GM23248 (cell line): ENCODE measurements at regions not wholly inside any gene's neighbourhood (a gene's known extent, or its start where the extent isn't known, plus 50 kb on each side); places are given as distances from the start of the nearest gene placed in this dataset.

Experiments used
- EZH2 ChIP-seq: fragments of 200-600 bp; sonication (generic); IDR thresholded peaks from 2 replicates; pipeline ENCODE4 v1.6.1; 2018; ENCODE audit warnings: antibody characterized with exemption, mild to moderate bottlenecking; ENCODE audit not compliant: insufficient read depth, poor library complexity, severe bottlenecking
- EZH2phosphoT487 ChIP-seq: fragments of 200-600 bp; sonication (generic); IDR thresholded peaks from 2 replicates; pipeline ENCODE4 v1.6.1; 2018; ENCODE audit warnings: antibody characterized with exemption, moderate library complexity, mild to moderate bottlenecking, low read depth; ENCODE audit not compliant: insufficient read depth

DNA sequence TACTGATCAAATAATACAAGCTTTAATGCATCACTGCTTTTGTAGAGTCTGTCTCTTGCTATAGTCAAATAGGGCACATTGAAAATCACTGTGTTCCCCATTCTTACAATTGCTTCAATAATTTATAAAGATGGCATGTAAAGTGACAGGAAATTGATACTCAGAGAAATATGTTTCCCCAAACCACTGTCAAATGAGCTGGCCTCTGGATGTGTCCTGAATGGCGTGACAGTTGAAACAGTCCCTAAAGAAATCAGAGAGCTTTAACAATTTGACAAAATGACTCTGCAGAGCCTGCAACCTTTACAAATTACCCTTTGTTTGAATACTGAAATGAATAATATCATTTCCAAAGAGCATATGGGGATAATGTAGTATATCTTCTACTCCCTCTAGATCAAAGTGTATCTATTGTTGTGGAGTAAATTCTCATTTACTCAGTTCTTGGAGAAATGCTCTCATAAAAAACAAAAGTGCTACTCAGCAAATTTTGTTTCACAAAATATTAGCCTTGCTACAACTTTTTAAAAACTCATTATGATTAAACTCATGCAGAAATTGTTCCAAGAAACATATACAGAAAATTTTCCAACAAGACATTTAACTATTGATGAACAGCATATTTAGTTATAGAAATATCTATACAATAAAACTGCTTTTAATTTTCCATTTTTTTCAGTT is 763.2 kb upstream of the SPRY2 start:
- no peak for TF ChIP-seq EZH2phosphoT487
- TF ChIP-seq EZH2, result no peak
